Fibroblast of pulmonary artery (primary cell): ENCODE measurements at regions not wholly inside any gene's neighbourhood (a gene's known extent, or its start where the extent isn't known, plus 50 kb on each side); places are given as distances from the start of the nearest gene placed in this dataset.

Experiments used
- DNase-seq: peaks from one replicate; pipeline ENCODE4 v3.0.0-alpha.2; 2010; ENCODE audit warnings: low read depth
- H3K4me3 ChIP-seq: replicated peaks from 2 replicates; pipeline ENCODE4 v1.5.1; 2011; ENCODE audit warnings: low read depth, mild to moderate bottlenecking, control low read depth, low read length, moderate library complexity
- CTCF ChIP-seq: IDR thresholded peaks from 2 replicates; pipeline ENCODE4 v1.5.1; 2011; ENCODE audit warnings: mild to moderate bottlenecking, control low read depth, low read length, inconsistent platforms; ENCODE audit errors: missing control alignments

GRCh38 chr18:29439398-29439797, 1262.5 kb upstream of the CDH2 start:
- DNase-seq, result no peak
- no peak overlapping the region for H3K4me3 ChIP-seq
- TF ChIP-seq CTCF, result peak; percentile 28

GRCh38 chr18:29436459-29436858, 1259.5 kb upstream of the CDH2 start:
- peak; percentile 6 for TF ChIP-seq CTCF
- DNase-seq, result no peak
- H3K4me3 ChIP-seq, result no peak overlapping the region

GRCh38 chr18:29434650-29435049, 1257.7 kb upstream of the CDH2 start:
- H3K4me3 ChIP-seq, result no peak overlapping the region
- TF ChIP-seq CTCF, result no peak
- DNase-seq, result no peak

- H3K4me3 ChIP-seq, result no peak overlapping the region
- peak; percentile 20 for DNase-seq
- no peak for TF ChIP-seq CTCF
These were observed 1253.5 kb upstream of the CDH2 start for GRCh38 chr18:29430416-29430815.

GRCh38 chr18:29418136-29418535, 1241.2 kb upstream of the CDH2 start:
- no peak for TF ChIP-seq CTCF
- no peak overlapping the region for H3K4me3 ChIP-seq
- peak; percentile 60 for DNase-seq

GRCh38 chr18:29406996-29407395, 1230.1 kb upstream of the CDH2 start:
- no peak for DNase-seq
- TF ChIP-seq CTCF, result no peak

GRCh38 chr18:29397536-29397935, 1220.6 kb upstream of the CDH2 start:
- H3K4me3 ChIP-seq, result no peak overlapping the region
- no peak for TF ChIP-seq CTCF
- no peak for DNase-seq

More at GRCh38 chr18:29406996-29407395, 1230.1 kb upstream of the CDH2 start:
- H3K4me3 ChIP-seq, result no peak overlapping the region
